Hindlimb muscle (tissue), 1 donor: ENCODE measurements at regions not wholly inside any gene's neighbourhood (a gene's known extent, or its start where the extent isn't known, plus 50 kb on each side); places are given as distances from the start of the nearest gene placed in this dataset.

Experiments
- DNase-seq: peaks from one replicate; pipeline ENCODE4 v3.0.0-alpha.2; 2013

- DNase-seq: no peak
These were observed 639.3 kb downstream of the KCNJ2 start for GRCh38 chr17:70808596-70808995.

- no peak for DNase-seq
These were observed 641.3 kb downstream of the KCNJ2 start for GRCh38 chr17:70810609-70811008.

GRCh38 chr17:70813355-70813930, 644.1 kb downstream of the KCNJ2 start:
- no peak for DNase-seq

DNA sequence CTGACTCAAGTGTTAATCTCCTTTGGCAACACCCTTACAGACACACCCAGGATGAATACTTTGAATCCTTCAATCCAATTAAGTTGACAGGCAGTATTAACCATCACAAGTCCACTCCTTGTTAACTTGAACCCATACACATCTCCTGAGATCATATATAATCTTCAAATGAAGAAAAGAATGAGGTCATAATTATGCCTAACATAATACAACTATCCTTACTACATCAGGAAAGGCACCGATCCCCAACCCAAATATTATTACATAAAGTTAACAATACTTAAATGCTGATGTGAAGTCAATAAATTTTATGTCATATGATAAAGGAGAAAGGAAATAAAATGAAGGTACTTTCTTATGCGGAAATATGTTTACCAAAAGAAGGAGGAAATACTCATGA, 649.9 kb downstream of the KCNJ2 start:
- no peak for DNase-seq

DNA sequence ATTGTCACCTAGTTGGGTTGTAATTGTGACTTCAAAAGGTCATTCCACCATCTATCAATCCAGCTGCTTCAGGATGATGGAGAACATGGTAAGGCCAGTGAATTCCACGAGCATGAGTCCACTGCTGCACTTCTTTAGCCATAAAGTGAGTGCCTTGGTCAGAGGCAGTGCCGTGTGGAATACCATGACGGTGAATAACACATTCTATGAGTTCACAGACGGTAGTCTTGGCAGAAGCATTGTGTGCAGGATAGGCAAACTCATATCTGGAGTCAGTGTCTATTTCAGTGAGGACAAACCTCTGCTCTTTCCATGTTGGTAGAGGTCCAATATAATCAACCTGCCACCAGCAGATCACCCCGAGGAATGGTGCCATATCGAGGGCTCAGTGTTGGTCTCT, 650.9 kb downstream of the KCNJ2 start:
- DNase-seq: no peak

GRCh38 chr17:70825321-70826125, 656.2 kb downstream of the KCNJ2 start:
- DNase-seq: peak; percentile 29

GRCh38 chr17:70829876-70830275, 660.5 kb downstream of the KCNJ2 start:
- DNase-seq: no peak

GRCh38 chr17:70834039-70834438, 664.7 kb downstream of the KCNJ2 start:
- no peak for DNase-seq

GRCh38 chr17:70848785-70849184, 679.5 kb downstream of the KCNJ2 start:
- DNase-seq: no peak

DNA sequence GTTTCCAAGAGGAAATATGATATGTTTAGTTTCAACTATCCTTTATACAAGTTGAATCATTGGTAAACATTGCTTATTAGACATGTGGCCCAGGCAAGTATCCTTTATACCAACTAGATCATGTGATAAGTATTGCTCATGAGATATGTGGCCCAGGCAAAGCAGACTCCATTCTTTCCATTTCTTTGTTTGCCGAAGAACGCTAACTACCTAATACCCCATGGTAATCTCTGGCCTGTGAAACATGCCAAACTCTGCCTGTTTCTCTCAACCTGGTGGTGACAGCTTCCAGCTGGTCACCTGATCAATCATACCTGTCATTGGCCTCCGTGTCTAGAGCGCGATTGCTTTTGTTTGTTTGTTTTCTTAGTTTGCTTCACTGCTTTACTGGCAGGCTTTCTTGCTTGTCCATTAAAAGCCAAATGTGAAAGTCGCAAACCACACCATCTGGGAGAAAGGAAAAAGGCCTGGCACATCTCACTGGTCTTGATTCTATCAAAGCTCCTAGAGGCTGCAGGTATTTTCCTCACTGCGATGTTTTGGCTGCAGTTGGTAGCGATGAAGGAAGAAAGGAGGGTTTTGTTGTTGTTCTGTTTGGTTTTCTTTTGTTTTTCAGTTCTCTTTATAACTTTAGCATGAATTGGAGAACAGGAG, 686.2 kb downstream of the KCNJ2 start:
- no peak for DNase-seq

GRCh38 chr17:70857351-70857750, 688.0 kb downstream of the KCNJ2 start:
- DNase-seq: no peak

- no peak for DNase-seq
These were observed 690.5 kb downstream of the KCNJ2 start for GRCh38 chr17:70859829-70860228.

GRCh38 chr17:70862295-70862694, 693.0 kb downstream of the KCNJ2 start:
- DNase-seq: no peak

- no peak for DNase-seq
These were observed 694.3 kb downstream of the KCNJ2 start for GRCh38 chr17:70863436-70864248.

DNA sequence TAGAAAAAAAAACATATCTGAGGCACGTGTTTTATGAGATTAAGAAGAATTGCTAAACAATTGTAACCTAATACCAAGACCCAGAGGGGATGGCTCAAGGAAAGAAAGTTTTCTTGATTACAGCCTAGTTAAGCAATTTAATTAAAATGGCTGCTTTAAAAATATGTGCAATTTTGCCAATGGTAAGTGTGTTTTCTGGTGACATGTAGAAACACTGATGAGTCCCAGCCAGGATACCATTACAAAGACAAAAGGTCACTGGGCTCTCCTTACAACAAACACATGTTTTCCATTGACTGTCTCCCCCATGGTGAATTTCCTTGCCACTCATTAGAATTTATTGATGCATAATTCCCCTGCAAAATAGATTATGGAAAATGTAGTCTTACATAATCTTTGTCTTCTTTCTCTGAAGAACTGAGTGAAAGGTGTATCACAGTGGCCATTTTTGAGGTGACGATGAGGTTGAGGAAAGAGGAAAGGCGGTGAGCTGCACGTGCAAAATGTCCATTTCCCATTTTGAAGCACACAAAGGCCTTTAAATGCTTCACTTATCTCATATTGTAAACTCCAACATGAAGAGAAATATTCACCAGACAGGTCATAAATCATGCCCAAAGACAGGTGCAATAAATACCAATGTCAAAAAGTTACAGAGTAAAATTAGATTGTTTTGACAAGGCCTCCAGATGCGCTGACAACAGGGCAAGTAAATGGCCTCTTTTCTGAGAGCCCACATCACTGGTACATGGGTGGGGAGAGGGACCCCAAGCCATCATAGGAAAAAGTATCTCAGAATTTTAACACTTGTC, 696.9 kb downstream of the KCNJ2 start:
- no peak for DNase-seq

- DNase-seq: no peak
These were observed 698.8 kb downstream of the KCNJ2 start for GRCh38 chr17:70868149-70868548.

DNA sequence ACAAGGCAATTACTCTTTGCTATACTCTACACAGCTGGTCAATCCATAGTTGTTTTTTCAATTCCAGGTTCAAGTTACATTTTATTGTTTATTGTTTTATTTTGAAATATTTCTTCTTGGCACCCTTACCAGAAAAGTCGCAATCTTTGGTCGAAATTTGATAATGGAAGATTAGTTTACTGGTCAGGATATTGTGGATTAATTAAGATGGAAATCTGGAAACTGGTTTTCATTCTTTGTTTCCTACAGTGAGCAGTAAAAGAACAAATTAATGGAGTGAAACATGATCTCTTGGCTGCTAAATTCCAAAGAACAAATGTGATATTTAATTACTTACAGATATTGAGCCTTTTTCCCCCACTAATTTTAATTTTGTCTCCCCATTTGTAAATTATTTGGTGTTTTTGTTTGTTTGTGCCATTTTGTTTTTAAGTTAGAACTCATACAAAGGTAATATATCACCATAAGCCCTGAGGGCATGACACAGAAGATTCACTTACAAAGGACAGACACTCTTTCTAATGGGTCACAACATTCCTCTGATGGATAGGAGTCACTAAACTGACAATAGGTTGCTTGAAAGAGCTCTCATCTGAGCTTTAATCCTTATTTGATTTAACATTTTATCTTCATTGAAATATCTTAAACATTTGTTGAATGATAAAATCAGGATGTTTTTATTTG, 700.2 kb downstream of the KCNJ2 start:
- no peak for DNase-seq

- no peak for DNase-seq
These were observed 702.0 kb downstream of the KCNJ2 start for GRCh38 chr17:70871180-70871818.

- DNase-seq: no peak
These were observed 702.8 kb downstream of the KCNJ2 start for GRCh38 chr17:70872103-70872502.

- no peak for DNase-seq
These were observed 706.5 kb downstream of the KCNJ2 start for GRCh38 chr17:70875729-70876310.

DNA sequence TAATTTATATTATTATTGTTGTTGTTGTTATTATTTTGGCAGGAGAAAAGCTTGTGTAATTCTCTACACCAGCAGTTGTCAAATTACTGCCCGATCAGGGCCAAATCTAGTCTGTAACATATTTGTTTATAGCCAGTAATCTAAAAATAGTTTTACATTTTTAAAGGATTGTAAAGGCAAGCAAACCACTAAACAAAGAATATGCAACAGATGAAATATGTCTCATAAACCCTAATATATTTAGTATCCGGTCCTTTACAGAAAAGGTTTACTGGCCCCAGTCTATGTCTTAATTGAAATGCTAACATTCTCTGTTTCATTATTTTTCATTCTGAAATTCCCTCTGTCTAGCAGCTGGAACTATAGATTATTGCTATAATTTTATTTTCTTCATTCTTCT, 709.5 kb downstream of the KCNJ2 start:
- no peak for DNase-seq
